GM19438 (cell line): ENCODE measurements at regions not wholly inside any gene's neighbourhood (a gene's known extent, or its start where the extent isn't known, plus 50 kb on each side); places are given as distances from the start of the nearest gene placed in this dataset.

Experiments
- ATAC-seq: cut with Tn5 transposase; IDR thresholded peaks from one replicate; pipeline ENCODE4 v1.9.1; 2021; ENCODE audit warnings: low read depth; ENCODE audit not compliant: unreplicated experiment

- ATAC-seq = no peak
These were observed 184.0 kb downstream of the TMEM18 start for GRCh38 chr2:493228-493627.

GRCh38 chr2:492178-492577 lies 185.0 kb downstream of the TMEM18 start:
- ATAC-seq = no peak

GRCh38 chr2:489838-490237 lies 187.4 kb downstream of the TMEM18 start:
- ATAC-seq = no peak

- no peak for ATAC-seq
These were observed 188.1 kb downstream of the TMEM18 start for GRCh38 chr2:489084-489483.

GRCh38 chr2:487186-488079 lies 189.8 kb downstream of the TMEM18 start:
- no peak for ATAC-seq

DNA sequence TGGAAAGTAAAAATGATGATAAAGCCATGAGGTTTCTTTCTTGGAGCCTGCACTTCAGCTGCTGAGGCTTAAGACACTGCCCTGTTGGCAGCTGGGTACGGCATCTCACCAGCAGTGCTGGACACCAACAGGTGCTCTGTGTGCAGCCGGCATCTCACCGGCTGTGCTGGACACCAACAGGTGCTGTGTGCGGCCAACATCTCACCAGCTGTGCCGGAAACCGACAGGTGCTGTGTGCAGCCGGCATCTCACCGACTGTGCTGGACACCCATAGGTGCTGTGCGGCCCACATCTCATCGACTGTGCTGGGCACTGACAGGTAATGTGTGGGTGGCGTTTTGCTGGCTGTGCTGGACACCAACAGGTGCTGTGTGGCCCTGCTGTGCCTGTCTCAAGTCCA lies 190.8 kb downstream of the TMEM18 start:
- no peak for ATAC-seq

GRCh38 chr2:481388-481787 lies 193.5 kb upstream of the ALKAL2 start:
- no peak for ATAC-seq

DNA sequence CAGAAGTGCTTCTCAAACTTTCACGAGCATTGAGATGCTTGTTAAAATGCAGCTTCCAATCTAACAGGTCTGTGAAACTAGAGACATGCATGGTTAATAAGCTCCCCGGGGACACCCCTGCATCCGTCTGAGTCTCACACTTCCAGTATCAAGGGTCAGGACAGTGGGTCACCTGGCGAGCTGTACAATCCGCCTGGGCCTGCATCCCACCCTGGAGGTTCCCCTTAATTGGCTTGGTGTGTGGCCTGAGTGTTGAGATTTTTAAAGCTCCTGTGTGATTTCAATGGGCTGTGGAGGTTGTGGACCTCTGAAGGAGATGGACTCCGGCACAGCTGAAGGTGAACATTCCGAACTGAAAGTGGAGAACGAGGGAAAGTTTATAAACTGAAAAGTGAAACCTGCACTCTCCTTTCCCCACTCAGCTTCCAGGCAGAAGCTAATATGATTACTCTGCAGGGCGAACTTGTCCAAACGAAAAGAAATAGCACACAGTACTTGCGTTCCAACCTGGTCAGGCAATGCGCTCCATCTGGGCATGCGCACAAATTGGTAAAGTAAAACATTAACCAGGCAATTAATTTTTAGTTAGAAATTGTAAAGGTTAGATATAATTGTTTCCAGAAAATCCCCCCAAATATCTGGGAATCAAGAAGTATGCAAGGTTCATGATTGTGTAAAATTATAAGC lies 191.7 kb upstream of the ALKAL2 start:
- no peak for ATAC-seq

- no peak for ATAC-seq
These were observed 191.1 kb upstream of the ALKAL2 start for GRCh38 chr2:479031-479430.

DNA sequence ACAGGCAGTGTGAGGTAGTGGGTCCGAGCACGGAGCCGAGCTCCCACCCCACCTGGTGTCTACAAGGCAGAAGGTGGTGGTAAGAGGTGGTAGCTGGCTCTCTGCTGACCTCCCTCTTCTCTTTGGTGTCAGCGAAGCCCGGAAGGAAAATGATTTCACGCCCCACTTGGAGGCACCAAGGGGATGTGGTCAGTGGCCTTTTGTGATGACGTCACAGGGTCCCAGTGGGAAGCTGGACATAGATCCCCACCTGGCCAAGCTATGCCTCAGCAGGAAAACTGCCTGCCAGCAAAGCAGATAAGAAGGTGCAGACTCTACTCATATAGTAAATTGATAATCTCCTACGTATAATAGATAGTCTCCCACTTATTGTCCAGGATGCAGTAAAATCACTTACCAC lies 183.7 kb upstream of the ALKAL2 start:
- no peak for ATAC-seq

DNA sequence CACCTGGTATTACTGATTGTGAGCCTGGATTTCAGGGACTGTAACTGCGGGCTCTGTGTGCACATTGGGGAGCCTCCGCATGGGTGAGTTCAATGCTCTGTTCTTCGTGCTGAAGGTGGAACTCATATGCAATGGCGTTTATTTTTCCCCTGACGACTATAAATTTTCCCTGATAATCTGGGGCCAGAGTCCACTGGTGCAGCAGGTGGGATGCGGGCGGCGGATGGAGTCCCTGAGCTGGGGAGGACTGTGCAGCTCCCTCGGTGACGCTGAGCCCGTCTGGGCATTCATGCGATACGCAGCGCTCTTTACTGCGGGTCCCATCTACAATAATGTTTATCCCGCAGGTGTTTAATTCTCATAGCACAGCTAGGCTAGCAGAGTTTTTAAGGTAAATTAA lies 181.6 kb upstream of the ALKAL2 start:
- no peak for ATAC-seq

GRCh38 chr2:468648-469336 lies 180.9 kb upstream of the ALKAL2 start:
- no peak for ATAC-seq

GRCh38 chr2:467892-468647 lies 180.2 kb upstream of the ALKAL2 start:
- ATAC-seq = no peak

DNA sequence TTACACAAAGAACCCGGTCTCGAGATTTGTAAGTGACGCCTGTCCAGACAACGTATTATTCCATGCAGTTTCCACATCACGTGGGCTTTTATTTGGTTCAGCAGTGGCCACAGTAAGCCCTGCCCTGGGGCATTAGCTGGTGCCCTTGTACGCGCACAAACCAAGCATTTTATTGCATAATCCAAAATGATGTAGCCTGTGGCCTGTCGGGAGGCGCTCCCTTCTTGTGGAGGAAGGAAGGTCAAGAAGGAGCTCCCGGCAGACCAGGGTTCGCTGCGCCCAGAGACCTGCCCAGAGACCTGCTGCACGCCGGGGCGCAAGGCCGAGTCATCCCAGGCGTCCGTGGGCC lies 179.6 kb upstream of the ALKAL2 start:
- no peak for ATAC-seq

DNA sequence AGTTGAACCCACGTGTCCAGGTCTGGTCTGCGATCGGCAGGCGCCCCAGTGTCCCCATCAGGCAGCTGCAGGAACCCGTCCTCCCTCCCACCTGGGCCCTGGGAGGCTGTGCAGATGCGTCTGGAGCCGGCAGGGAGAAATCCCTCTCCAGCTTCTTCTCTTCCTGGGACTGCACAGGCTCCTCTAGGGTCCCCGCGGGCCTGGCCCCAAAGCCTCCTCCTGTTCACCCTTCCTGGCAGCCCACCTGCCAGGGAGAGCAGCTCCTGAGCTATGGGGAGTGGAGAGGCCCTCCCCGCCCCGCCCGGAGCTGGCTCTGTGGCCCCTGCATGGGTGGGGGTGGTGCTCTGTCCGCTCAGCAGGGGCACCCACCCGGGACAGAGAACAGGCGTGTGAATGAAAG lies 179.2 kb upstream of the ALKAL2 start:
- no peak for ATAC-seq

DNA sequence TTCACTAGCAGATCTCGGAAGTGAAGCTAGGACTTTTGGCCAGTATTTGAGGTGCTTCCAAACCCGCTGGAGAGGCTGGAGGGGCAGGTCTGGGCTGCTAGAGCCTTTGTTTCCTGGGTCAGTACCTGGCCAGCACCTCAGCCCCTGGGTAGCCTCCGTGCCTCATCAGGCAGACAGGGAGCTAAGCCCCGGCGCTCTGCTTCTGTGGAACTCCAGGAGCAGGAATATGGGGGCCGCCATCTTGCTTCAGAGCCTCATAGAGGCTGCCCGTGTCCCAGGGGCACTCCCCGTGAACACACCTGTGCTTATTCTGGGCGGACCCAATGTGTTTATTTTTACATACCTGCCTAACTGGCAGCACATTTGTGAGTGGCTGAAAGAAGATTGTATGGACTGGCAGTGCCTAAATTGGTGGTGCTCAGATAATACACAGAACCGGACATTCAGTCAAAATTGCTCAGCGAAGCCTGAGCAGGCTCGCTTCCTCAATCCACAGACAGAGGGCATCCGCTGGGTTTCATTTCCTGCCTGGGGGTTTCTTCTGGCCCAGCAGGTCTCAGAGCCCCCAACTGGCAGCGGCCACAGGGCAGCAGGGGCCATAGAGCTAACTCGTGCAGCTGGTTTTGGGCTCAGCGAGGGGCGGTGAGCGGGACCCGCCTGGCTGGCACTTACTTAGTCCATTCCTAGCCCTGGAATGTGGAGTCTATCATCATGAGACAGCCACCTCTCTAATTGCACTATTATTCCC lies 176.8 kb upstream of the ALKAL2 start:
- no peak for ATAC-seq

- ATAC-seq = no peak
These were observed 173.0 kb upstream of the ALKAL2 start for GRCh38 chr2:460861-461260.

- no peak for ATAC-seq
These were observed 172.0 kb upstream of the ALKAL2 start for GRCh38 chr2:459931-460330.

DNA sequence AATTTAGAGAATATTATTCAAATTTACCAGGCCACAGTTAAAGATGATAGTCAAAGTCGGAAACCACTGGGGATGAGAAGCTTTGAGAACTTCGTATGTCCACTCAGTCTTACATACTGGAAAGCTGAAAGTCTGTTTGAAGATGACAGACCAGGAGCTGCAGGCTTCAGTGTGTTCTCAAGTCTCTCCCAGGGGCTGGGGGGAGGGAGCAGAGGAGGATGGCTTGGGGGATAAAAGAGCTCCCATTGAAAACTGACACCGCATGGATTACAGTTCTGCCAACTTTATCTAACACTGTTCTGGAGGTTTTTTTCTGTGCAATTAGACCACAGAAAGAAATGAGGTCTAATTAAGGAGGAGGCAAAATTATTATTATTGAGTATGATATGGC lies 170.5 kb upstream of the ALKAL2 start:
- no peak for ATAC-seq

DNA sequence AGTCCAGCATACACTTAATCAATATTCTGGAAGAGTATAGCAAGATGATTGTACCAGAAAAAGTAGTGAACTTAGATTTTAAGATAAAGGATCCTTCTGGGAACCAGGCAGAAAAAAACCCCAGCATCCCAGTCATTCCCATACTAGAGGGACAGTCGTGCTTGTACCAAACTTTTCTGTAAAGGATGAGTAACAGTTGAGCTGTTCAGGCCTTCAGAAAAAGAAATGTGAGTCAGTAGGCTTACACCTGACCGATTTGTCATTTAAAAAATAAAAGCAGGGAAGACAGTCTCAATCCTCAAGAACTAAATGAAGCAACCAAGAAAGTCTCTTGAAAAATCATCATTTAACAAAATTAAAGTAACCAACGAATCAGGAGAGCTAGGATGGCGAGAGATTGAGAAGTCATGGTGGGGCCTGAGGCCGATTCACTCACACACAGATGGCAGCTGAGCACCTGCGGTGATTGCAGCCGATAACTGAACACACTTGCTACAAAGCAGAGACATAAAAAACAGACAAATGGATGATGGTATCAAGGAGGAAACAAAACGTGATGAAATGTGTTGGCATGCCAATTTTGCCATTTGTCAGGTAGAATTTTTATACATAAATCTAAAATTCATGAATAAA lies 170.0 kb upstream of the ALKAL2 start:
- ATAC-seq = no peak
